Prostate gland (tissue), 2 donors: ENCODE measurements at regions not wholly inside any gene's neighbourhood (a gene's known extent, or its start where the extent isn't known, plus 50 kb on each side); places are given as distances from the start of the nearest gene placed in this dataset.

Source experiments
- POLR2A ChIP-seq: fragments of 450-650 bp; IDR thresholded peaks from one replicate; pipeline ENCODE4 v1.6.1; 2016; ENCODE audit warnings: antibody characterized with exemption, mild to moderate bottlenecking
- POLR2AphosphoS5 ChIP-seq: sonication (generic); formaldehyde crosslinking; IDR thresholded peaks from one replicate; pipeline ENCODE4 v1.6.1; 2017; ENCODE audit warnings: antibody characterized with exemption
- TF ChIP-seq, protein P1 (sequence below), 4 experiments: fragments of 200-600 bp in 2 of 4; fragments of 450-650 bp in 2 of 4; sonication (generic) in 2 of 4; IDR thresholded peaks; 1 replicate in 3 of 4; 2 replicates in 1 of 4; pipeline ENCODE4 v1.5.1; 2016 to 2019; ENCODE audit warnings: antibody characterized with exemption in 4 of 4, mild to moderate bottlenecking in 2 of 4, moderate library complexity in 2 of 4

- TF ChIP-seq, protein P1, sequence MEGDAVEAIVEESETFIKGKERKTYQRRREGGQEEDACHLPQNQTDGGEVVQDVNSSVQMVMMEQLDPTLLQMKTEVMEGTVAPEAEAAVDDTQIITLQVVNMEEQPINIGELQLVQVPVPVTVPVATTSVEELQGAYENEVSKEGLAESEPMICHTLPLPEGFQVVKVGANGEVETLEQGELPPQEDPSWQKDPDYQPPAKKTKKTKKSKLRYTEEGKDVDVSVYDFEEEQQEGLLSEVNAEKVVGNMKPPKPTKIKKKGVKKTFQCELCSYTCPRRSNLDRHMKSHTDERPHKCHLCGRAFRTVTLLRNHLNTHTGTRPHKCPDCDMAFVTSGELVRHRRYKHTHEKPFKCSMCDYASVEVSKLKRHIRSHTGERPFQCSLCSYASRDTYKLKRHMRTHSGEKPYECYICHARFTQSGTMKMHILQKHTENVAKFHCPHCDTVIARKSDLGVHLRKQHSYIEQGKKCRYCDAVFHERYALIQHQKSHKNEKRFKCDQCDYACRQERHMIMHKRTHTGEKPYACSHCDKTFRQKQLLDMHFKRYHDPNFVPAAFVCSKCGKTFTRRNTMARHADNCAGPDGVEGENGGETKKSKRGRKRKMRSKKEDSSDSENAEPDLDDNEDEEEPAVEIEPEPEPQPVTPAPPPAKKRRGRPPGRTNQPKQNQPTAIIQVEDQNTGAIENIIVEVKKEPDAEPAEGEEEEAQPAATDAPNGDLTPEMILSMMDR (IDR thresholded peaks at IDR 0.05): no peak
- TF ChIP-seq POLR2AphosphoS5 (no peak), POLR2A (no peak)
Measured at GRCh38 chrX:8314881-8315280, 143.8 kb upstream of the VCX2 start.
